IPS-18a (cell line): ENCODE measurements at regions not wholly inside any gene's neighbourhood (a gene's known extent, or its start where the extent isn't known, plus 50 kb on each side); places are given as distances from the start of the nearest gene placed in this dataset.

Source experiments
- H3K27ac ChIP-seq: one replicate; pipeline ENCODE4 v1.5.1; 2013; ENCODE audit warnings: low read length
- H3K27me3 ChIP-seq: one replicate; pipeline ENCODE4 v1.6.1; 2013; ENCODE audit warnings: mild to moderate bottlenecking, low read length; ENCODE audit not compliant: control insufficient read depth, insufficient read depth
- H3K36me3 ChIP-seq: one replicate; pipeline ENCODE4 v1.6.1; 2013; ENCODE audit warnings: low read depth, low read length; ENCODE audit not compliant: control insufficient read depth
- H3K4me1 ChIP-seq: one replicate; pipeline ENCODE4 v1.6.1; 2013; ENCODE audit warnings: low read depth, low read length; ENCODE audit not compliant: control insufficient read depth
- H3K4me3 ChIP-seq: one replicate; pipeline ENCODE4 v1.5.1; 2013; ENCODE audit warnings: low read length
- H3K9ac ChIP-seq: one replicate; pipeline ENCODE4 v1.6.1; 2013; ENCODE audit warnings: mild to moderate bottlenecking, low read length, moderate library complexity
- H3K9me3 ChIP-seq: one replicate; pipeline ENCODE4 v1.6.1; 2013; ENCODE audit warnings: low read depth, low read length; ENCODE audit not compliant: control insufficient read depth

DNA sequence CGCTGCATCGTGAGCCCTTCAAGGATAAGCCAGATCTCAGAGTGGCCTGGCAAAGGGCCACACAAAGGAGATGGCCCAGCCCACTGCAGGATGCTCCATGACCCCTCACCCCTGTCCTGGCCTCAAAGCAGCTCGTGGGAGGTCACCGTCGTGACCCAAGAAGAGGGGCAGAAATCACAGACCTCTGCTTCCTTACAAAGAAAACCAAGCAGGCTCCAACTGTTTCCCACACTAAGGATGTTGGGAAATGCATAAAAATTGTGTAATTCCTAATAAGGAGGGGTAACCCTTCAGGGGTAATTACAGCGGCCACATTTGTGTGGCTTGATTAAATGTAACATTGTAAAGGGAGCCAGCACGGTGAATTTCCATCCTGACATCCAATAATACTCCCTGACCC, 102.3 kb downstream of the BOD1L2 start:
- no peaks in the 10 kb centered on the region for H3K4me1 ChIP-seq
- no peaks in the 10 kb centered on the region for H3K36me3 ChIP-seq
- no peak overlapping the region for H3K27ac ChIP-seq
- no peaks in the 10 kb centered on the region for H3K9me3 ChIP-seq
- no peak overlapping the region for H3K4me3 ChIP-seq
- no peak overlapping the region for H3K9ac ChIP-seq
- no peaks in the 10 kb centered on the region for H3K27me3 ChIP-seq

DNA sequence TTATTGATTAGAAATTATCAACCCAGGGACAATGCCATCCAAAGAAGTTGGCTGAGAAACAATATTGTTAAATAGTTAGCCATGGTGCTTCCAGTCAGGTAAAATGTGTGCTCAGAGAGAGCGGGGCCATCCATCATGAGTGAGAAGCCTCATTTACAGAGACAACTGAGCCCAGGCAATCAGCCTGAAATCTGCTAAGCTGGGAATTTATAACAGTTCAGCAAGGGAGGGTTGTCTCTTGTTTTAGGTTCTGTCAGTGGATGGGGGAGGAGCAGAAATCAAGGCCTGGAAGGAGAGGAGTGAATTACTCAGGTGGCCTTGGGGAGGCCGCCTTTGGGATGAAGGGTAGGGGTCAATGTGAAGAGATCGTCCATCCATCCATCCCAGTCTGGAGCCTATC, 102.5 kb upstream of the ST8SIA3 start:
- H3K36me3 ChIP-seq, result no peaks in the 10 kb centered on the region
- H3K9me3 ChIP-seq, result no peaks in the 10 kb centered on the region
- H3K27me3 ChIP-seq, result no peaks in the 10 kb centered on the region
- H3K4me1 ChIP-seq, result no peaks in the 10 kb centered on the region
- H3K9ac ChIP-seq, result no peak overlapping the region
- no peak overlapping the region for H3K27ac ChIP-seq
- H3K4me3 ChIP-seq, result no peak overlapping the region

DNA sequence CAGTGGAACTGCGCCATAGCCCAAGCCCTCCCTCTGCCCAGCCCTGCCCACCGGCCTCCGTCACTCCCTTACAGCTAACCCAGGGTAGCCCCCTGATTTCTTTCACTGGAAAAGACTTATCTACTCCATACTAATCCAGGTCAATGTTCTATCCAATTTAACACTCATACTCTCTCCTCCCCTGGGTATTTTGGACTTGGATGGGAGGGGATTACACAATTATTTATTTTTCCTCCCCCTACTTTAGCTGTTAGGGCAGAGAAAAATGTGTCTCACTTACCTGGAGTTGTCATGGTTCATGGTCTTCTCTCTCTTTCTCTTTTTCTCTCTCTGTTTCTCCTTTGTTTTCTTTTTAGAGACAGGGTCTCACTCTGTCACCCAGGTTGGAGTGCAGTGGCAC, 100.6 kb upstream of the ST8SIA3 start:
- Histone ChIP-seq H3K4me3 (no peak overlapping the region), H3K4me1 (no peaks in the 10 kb centered on the region), H3K27ac (no peak overlapping the region), H3K9me3 (no peaks in the 10 kb centered on the region), H3K9ac (no peak overlapping the region), H3K27me3 (no peaks in the 10 kb centered on the region), H3K36me3 (no peaks in the 10 kb centered on the region)

DNA sequence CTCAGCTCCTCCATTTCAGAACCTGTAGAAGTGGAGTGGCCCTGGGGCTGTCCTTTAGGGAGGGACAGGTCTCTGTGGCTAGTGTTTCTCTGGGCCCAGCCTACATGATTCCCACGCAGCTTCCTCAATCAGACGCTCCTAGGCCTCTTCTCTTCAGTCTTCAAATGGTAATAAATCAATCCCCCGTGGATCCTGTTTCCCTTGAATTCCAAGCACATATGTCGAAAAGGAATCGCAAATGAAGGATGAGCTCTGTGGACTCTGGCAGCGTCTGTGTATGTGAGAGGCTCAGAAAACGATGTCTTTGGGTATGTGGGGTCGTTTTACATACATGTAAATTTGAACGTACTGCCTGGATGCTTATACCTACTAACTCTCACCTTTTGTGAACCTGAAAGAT, 98.5 kb upstream of the ST8SIA3 start:
- Histone ChIP-seq H3K27me3 (no peaks in the 10 kb centered on the region), H3K4me3 (no peak overlapping the region), H3K9me3 (no peaks in the 10 kb centered on the region), H3K4me1 (no peaks in the 10 kb centered on the region), H3K9ac (no peak overlapping the region), H3K27ac (no peak overlapping the region), H3K36me3 (no peaks in the 10 kb centered on the region)

DNA sequence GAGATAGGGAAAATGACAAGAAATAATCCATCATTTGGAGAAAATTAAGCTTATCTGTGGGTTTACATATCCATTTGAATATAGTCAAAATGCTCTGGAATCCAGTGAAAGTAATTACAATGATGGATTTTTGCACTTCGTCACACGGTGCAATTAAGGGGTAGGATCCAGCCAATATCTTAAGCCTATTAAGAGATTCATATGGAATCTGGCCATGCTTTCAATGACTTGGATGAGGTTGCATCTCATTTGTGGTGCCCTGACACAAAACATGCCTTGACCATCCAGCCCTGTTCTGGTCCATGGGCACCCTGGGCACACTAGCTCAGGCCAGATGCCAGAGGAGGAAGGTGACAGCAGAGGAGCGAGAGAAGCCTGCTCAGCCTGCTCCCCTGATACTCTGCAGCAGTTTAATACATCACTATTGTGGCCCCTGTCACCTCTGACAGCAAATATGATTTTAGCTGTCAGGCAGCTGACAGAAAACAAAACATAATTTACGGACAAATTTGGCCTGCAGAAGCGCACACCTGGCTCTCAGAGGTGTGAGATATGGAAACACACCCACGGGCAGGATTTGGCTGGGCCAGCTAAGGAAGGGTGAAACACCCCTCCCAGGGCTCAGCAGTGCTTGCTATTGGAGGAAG, 94.1 kb upstream of the ST8SIA3 start:
- Histone ChIP-seq H3K27ac (no peak overlapping the region), H3K9ac (no peak overlapping the region), H3K4me3 (no peak overlapping the region), H3K4me1 (no peaks in the 10 kb centered on the region), H3K27me3 (no peaks in the 10 kb centered on the region), H3K9me3 (no peaks in the 10 kb centered on the region), H3K36me3 (no peaks in the 10 kb centered on the region)

DNA sequence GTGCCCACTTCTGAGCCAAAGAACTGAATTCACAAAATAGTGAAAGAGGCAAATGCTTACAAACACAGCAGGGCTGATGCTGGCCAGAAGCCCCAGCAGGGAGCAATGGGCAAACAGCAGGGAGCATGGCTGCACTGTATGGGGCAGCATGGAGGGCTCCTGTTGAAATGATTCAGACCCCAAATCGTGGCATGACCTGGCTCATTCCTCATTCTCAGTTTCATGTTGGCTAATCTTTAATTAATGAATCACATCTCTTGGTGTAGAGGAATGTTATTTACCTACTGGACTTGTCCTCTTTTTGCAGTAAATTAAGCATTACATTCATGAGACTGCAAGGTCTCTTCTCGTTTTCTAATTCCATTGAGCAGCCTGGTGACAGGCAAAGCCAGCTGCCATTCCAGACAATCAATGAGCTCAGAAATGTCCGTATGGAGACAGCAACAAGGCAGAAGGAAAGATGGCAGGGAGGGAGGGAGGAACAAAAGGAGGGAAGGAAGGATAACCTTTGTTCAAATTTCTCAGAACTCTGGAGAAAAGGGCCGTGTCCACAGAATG, 84.9 kb upstream of the ST8SIA3 start:
- H3K9ac ChIP-seq, result no peak overlapping the region
- H3K27ac ChIP-seq, result no peak overlapping the region
- H3K4me3 ChIP-seq, result no peak overlapping the region
- H3K9me3 ChIP-seq, result no peaks in the 10 kb centered on the region
- H3K36me3 ChIP-seq, result no peaks in the 10 kb centered on the region
- H3K4me1 ChIP-seq, result no peaks in the 10 kb centered on the region
- H3K27me3 ChIP-seq, result no peaks in the 10 kb centered on the region

DNA sequence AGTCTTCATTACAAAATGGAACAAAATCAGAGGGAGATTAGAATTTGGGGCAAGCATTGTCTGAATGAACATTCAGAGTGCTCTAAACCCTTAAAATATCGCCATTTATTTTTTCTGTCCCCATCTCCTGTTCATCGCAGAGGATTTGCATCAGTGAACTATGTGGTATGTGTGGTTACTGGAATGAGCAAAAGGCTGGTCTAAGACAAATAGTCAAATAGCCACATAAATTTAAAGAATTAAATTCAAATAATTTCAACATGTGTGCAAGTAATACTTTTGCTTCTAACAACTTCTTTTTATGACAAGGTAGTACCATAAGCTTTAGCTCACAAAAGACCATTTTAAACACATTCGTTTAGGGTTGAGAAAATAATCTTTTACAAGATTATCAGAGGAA, 82.6 kb upstream of the ST8SIA3 start:
- Histone ChIP-seq H3K9me3 (no peaks in the 10 kb centered on the region), H3K36me3 (no peaks in the 10 kb centered on the region), H3K27me3 (no peaks in the 10 kb centered on the region), H3K4me3 (no peak overlapping the region), H3K4me1 (no peaks in the 10 kb centered on the region), H3K9ac (no peak overlapping the region), H3K27ac (no peak overlapping the region)

DNA sequence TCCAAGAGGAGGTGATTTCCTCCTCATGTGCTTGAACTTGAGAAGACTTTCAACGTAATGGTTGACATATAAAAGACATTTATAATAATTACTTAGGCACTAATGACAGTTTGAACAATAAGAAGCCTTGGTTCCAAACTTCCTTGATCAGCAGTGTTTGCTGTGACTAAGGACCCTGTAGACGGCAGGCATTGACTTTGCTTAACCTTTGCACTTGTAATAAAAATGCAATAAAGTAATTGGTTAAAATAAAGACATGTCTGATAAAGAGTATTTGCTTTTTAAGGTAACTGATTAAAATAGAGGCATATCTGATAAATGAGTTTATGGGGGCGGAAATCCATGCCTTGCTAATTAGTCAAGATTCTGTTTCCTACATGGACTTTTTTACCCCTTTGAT, 82.2 kb upstream of the ST8SIA3 start:
- Histone ChIP-seq H3K4me3 (no peak overlapping the region), H3K27me3 (no peaks in the 10 kb centered on the region), H3K4me1 (no peaks in the 10 kb centered on the region), H3K27ac (no peak overlapping the region), H3K36me3 (no peaks in the 10 kb centered on the region), H3K9ac (no peak overlapping the region), H3K9me3 (no peaks in the 10 kb centered on the region)

DNA sequence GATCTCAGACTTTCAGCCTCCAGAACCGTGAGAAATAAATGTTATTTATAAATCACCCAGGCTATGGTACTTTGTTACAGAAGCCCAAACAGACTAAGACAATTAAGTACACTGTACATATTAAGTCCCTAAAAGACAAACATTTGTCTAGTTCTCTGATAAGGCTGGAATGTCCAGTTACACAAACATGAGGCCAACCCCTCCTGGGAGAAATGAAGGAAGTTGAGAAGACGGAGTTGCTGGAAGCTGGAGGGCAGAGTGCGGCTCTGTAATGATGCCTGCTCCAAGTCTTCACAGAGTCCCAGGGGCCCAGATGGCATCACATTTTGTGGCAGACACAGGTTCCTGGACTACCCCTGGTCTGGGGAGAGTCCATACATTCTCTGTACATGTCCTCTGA, 79.2 kb upstream of the ST8SIA3 start:
- peaks cover 17% of the 10 kb centered on the region for H3K4me1 ChIP-seq
- H3K27me3 ChIP-seq, result no peaks in the 10 kb centered on the region
- H3K9ac ChIP-seq, result no peak overlapping the region
- H3K36me3 ChIP-seq, result no peaks in the 10 kb centered on the region
- no peak overlapping the region for H3K27ac ChIP-seq
- H3K4me3 ChIP-seq, result no peak overlapping the region
- no peaks in the 10 kb centered on the region for H3K9me3 ChIP-seq

DNA sequence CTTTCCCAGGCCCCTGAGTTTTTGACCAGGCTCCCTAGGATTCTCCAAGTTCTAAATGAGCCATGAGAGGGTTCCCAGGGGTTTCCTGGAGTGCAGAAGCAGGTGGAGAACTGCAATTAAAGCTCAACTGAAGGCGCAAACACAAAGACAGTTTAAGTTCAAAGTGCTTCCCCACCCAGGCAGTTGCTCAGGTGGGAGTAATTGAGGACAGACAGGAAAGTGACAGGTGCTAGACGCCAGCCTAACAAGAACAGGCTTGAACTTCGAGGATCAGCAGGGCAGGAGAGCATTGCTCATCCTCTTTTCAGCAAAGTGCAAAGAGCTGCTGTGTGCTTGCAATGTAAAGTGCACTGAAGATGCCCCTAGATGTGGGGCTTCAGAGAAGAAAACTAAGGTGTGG, 77.2 kb upstream of the ST8SIA3 start:
- no peak overlapping the region for H3K9ac ChIP-seq
- H3K36me3 ChIP-seq, result no peaks in the 10 kb centered on the region
- no peak overlapping the region for H3K27ac ChIP-seq
- no peaks in the 10 kb centered on the region for H3K27me3 ChIP-seq
- H3K4me3 ChIP-seq, result no peak overlapping the region
- H3K9me3 ChIP-seq, result no peaks in the 10 kb centered on the region
- peaks cover 17% of the 10 kb centered on the region for H3K4me1 ChIP-seq

DNA sequence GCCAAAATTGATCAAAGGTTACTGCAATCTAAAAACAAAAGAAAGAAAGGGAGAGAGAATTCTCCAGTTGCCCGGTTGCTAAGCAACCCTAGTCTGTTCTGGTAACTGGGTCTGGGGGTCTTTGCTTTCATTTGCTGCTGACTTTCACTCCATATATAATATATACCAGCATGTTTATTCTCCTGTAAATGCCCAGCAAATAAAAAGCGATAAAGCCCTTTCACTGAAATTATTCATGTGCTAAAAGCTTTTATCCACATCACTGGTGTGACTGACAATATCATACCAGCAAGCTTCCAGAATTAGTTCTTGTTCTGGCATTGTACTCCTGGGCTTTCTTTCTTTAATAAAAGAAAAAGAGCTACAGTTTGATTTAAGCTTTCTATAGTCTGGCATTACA, 75.5 kb upstream of the ST8SIA3 start:
- Histone ChIP-seq H3K36me3 (no peaks in the 10 kb centered on the region), H3K9me3 (no peaks in the 10 kb centered on the region), H3K27ac (no peak overlapping the region), H3K27me3 (no peaks in the 10 kb centered on the region), H3K4me1 (peaks cover 17% of the 10 kb centered on the region), H3K4me3 (no peak overlapping the region), H3K9ac (no peak overlapping the region)

DNA sequence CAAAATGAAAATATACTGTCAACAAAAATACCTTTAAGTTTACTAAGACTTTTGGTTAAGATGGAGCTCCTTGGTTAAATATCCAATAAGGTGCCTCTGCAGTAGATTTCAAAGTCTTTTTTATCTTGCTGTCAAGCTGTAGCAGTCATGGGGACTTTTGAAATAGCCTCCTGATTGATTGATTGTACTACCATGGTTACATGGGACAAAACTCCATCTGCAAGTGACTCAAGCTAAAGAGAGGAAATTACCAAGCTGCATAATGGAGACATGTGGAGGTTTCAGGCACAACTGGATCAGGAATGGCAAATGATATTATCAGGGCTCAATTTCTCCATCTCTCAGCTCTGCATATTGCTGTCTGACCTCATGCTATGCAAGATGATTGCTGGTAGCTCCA, 73.4 kb upstream of the ST8SIA3 start:
- no peak overlapping the region for H3K4me3 ChIP-seq
- H3K9ac ChIP-seq, result no peak overlapping the region
- H3K27me3 ChIP-seq, result no peaks in the 10 kb centered on the region
- no peaks in the 10 kb centered on the region for H3K9me3 ChIP-seq
- H3K4me1 ChIP-seq, result peaks cover 17% of the 10 kb centered on the region
- H3K27ac ChIP-seq, result no peak overlapping the region
- no peaks in the 10 kb centered on the region for H3K36me3 ChIP-seq
